IPS-18a (cell line): ENCODE measurements at regions not wholly inside any gene's neighbourhood (a gene's known extent, or its start where the extent isn't known, plus 50 kb on each side); places are given as distances from the start of the nearest gene placed in this dataset.

Source experiments
- H3K27ac ChIP-seq: one replicate; pipeline ENCODE4 v1.5.1; 2013; ENCODE audit warnings: low read length
- H3K27me3 ChIP-seq: one replicate; pipeline ENCODE4 v1.6.1; 2013; ENCODE audit warnings: mild to moderate bottlenecking, low read length; ENCODE audit not compliant: control insufficient read depth, insufficient read depth
- H3K36me3 ChIP-seq: one replicate; pipeline ENCODE4 v1.6.1; 2013; ENCODE audit warnings: low read depth, low read length; ENCODE audit not compliant: control insufficient read depth
- H3K4me1 ChIP-seq: one replicate; pipeline ENCODE4 v1.6.1; 2013; ENCODE audit warnings: low read depth, low read length; ENCODE audit not compliant: control insufficient read depth
- H3K4me3 ChIP-seq: one replicate; pipeline ENCODE4 v1.5.1; 2013; ENCODE audit warnings: low read length
- H3K9ac ChIP-seq: one replicate; pipeline ENCODE4 v1.6.1; 2013; ENCODE audit warnings: mild to moderate bottlenecking, low read length, moderate library complexity
- H3K9me3 ChIP-seq: one replicate; pipeline ENCODE4 v1.6.1; 2013; ENCODE audit warnings: low read depth, low read length; ENCODE audit not compliant: control insufficient read depth

- Histone ChIP-seq H3K9ac (no peak overlapping the region), H3K4me1 (peaks cover 5% of the 10 kb centered on the region), H3K9me3 (no peaks in the 10 kb centered on the region), H3K27me3 (no peaks in the 10 kb centered on the region), H3K27ac (no peak overlapping the region), H3K36me3 (no peaks in the 10 kb centered on the region), H3K4me3 (no peak overlapping the region)
These were observed 179.7 kb upstream of the SH3BP4 start for GRCh38 chr2:234771980-234772732.

DNA sequence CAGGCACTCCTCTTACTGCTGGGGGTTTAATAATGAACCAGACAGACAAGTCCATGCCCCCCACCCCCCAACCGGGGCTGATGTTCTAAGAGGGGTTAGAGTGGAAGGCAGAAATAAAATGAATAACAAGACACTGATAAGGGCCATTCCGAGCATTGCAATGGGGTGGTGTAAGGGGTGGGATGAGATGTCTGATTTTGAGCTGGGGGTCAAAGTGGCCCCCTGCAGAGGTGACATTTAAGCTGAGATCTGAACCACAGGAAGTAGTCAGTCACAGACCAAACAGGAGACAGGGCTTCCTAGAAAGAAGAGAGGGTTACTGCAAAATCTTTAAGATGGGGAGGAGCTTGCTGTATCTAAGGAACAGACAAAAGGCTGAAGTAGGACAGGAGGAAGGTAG lies 180.6 kb upstream of the SH3BP4 start:
- no peak overlapping the region for H3K9ac ChIP-seq
- peaks cover 5% of the 10 kb centered on the region for H3K4me1 ChIP-seq
- H3K36me3 ChIP-seq: no peaks in the 10 kb centered on the region
- H3K27me3 ChIP-seq: no peaks in the 10 kb centered on the region
- no peak overlapping the region for H3K27ac ChIP-seq
- H3K9me3 ChIP-seq: no peaks in the 10 kb centered on the region
- no peak overlapping the region for H3K4me3 ChIP-seq

GRCh38 chr2:234770715-234771141 lies 181.1 kb upstream of the SH3BP4 start:
- Histone ChIP-seq H3K27ac (no peak overlapping the region), H3K9me3 (no peaks in the 10 kb centered on the region), H3K4me1 (peaks cover 5% of the 10 kb centered on the region), H3K36me3 (no peaks in the 10 kb centered on the region), H3K9ac (no peak overlapping the region), H3K4me3 (no peak overlapping the region), H3K27me3 (no peaks in the 10 kb centered on the region)

GRCh38 chr2:234770031-234770506 lies 181.7 kb upstream of the SH3BP4 start:
- Histone ChIP-seq H3K9me3 (no peaks in the 10 kb centered on the region), H3K4me1 (peaks cover 5% of the 10 kb centered on the region), H3K4me3 (no peak overlapping the region), H3K27me3 (no peaks in the 10 kb centered on the region), H3K36me3 (no peaks in the 10 kb centered on the region), H3K27ac (no peak overlapping the region), H3K9ac (no peak overlapping the region)

GRCh38 chr2:234768608-234769196 lies 183.1 kb upstream of the SH3BP4 start:
- H3K9me3 ChIP-seq: no peaks in the 10 kb centered on the region
- H3K27ac ChIP-seq: no peak overlapping the region
- H3K4me3 ChIP-seq: no peak overlapping the region
- H3K9ac ChIP-seq: no peak overlapping the region
- H3K36me3 ChIP-seq: no peaks in the 10 kb centered on the region
- peaks cover 9% of the 10 kb centered on the region for H3K4me1 ChIP-seq
- H3K27me3 ChIP-seq: no peaks in the 10 kb centered on the region

- H3K4me3 ChIP-seq: no peak overlapping the region
- no peak overlapping the region for H3K27ac ChIP-seq
- no peaks in the 10 kb centered on the region for H3K27me3 ChIP-seq
- H3K36me3 ChIP-seq: no peaks in the 10 kb centered on the region
- peaks cover 5% of the 10 kb centered on the region for H3K4me1 ChIP-seq
- H3K9me3 ChIP-seq: no peaks in the 10 kb centered on the region
- H3K9ac ChIP-seq: no peak overlapping the region
These were observed 186.5 kb upstream of the SH3BP4 start for GRCh38 chr2:234765279-234765678.

- no peak overlapping the region for H3K4me3 ChIP-seq
- H3K9ac ChIP-seq: no peak overlapping the region
- no peaks in the 10 kb centered on the region for H3K9me3 ChIP-seq
- no peak overlapping the region for H3K27ac ChIP-seq
- H3K4me1 ChIP-seq: peaks cover 5% of the 10 kb centered on the region
- H3K27me3 ChIP-seq: no peaks in the 10 kb centered on the region
- H3K36me3 ChIP-seq: no peaks in the 10 kb centered on the region
These were observed 187.4 kb upstream of the SH3BP4 start for GRCh38 chr2:234764372-234764771.

GRCh38 chr2:234763002-234763873 lies 188.6 kb upstream of the SH3BP4 start:
- H3K4me1 ChIP-seq: peaks cover 5% of the 10 kb centered on the region
- H3K9me3 ChIP-seq: no peaks in the 10 kb centered on the region
- no peak overlapping the region for H3K4me3 ChIP-seq
- H3K27me3 ChIP-seq: no peaks in the 10 kb centered on the region
- H3K27ac ChIP-seq: no peak overlapping the region
- no peak overlapping the region for H3K9ac ChIP-seq
- no peaks in the 10 kb centered on the region for H3K36me3 ChIP-seq

DNA sequence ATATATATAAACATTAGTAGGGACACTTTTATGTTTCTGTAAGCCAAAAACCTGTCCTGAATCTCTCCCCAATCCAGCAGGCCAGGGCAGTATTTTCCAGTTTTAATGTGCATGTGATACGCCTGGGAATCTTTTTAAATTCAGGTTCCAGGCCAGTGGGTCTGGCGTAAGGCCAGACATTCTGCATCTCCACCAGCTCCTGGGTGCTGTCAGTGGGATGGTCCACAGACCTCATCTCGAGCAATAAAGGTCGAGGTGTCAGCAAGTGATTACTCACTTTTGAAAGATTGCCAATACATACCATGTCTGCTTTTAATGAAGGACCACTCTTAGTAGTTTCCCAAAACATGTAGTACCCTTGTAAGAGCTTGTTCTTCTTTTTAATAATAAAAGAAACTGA lies 189.9 kb upstream of the SH3BP4 start:
- no peaks in the 10 kb centered on the region for H3K36me3 ChIP-seq
- no peak overlapping the region for H3K27ac ChIP-seq
- H3K4me3 ChIP-seq: no peak overlapping the region
- H3K27me3 ChIP-seq: no peaks in the 10 kb centered on the region
- peaks cover 5% of the 10 kb centered on the region for H3K4me1 ChIP-seq
- no peaks in the 10 kb centered on the region for H3K9me3 ChIP-seq
- no peak overlapping the region for H3K9ac ChIP-seq

- Histone ChIP-seq H3K4me1 (no peaks in the 10 kb centered on the region), H3K27ac (no peak overlapping the region), H3K36me3 (no peaks in the 10 kb centered on the region), H3K9me3 (no peaks in the 10 kb centered on the region), H3K27me3 (no peaks in the 10 kb centered on the region), H3K9ac (no peak overlapping the region), H3K4me3 (no peak overlapping the region)
These were observed 197.7 kb upstream of the SH3BP4 start for GRCh38 chr2:234754126-234754525.

DNA sequence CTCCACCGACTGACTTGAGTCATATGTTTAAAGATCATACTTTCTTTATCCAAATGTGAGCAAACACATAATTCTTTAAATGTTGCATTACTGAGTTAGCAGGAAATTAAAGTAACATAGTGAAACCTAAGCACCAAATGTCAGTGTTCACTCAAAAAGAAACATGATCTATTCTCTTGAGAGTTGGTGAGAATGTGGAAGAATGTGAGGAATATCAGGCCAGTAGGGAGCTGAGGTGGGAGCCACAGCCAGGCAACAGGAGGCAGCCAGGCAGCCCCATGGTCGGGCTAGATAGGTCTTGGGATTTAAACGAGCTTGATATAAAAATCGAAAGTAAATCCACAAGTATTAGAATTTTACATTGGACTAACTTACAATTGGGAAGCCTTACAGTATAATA lies 198.1 kb upstream of the SH3BP4 start:
- no peaks in the 10 kb centered on the region for H3K9me3 ChIP-seq
- H3K36me3 ChIP-seq: no peaks in the 10 kb centered on the region
- H3K27ac ChIP-seq: no peak overlapping the region
- no peak overlapping the region for H3K9ac ChIP-seq
- no peaks in the 10 kb centered on the region for H3K27me3 ChIP-seq
- H3K4me3 ChIP-seq: no peak overlapping the region
- no peaks in the 10 kb centered on the region for H3K4me1 ChIP-seq
